PC-3 (cell line): ENCODE measurements at regions not wholly inside any gene's neighbourhood (a gene's known extent, or its start where the extent isn't known, plus 50 kb on each side); places are given as distances from the start of the nearest gene placed in this dataset.

Source experiments
- ATAC-seq: fragments of 200-7000 bp; cut with Tn5 transposase; 2 replicates; pipeline ENCODE4 v1.9.1; 2020; ENCODE audit warnings: mild to moderate bottlenecking, moderate library complexity
- BruUV-seq: library from RNA; stranded (reverse); fragments of 400-500 nt; replicated peaks from 2 replicates; lab custom pipeline; 2021; lab: Mats Ljungman, UMichigan
- CTCF ChIA-PET: fragments of 300-600 bp; sonication (Branson Sonifier 250); formaldehyde crosslinking; loops from one replicate; lab custom pipeline; 2022; ENCODE audit warnings: antibody characterized with exemption; lab: Charles Lee
- POLR2A ChIA-PET: fragments of 300-600 bp; sonication (Branson Sonifier 250); formaldehyde crosslinking; loops from one replicate; lab custom pipeline; 2022; ENCODE audit warnings: antibody characterized with exemption; ENCODE audit not compliant: unreplicated experiment; lab: Charles Lee
- DNase-seq: peaks from one replicate; pipeline ENCODE4 v3.0.0-alpha.2; 2015
- H2AFZ ChIP-seq: fragments of 300-600 bp; sonication (generic); 2 replicates; pipeline ENCODE4 v1.6.0; 2016; ENCODE audit warnings: antibody characterized with exemption, low read length
- H3F3A ChIP-seq: fragments of 300-600 bp; sonication (generic); one replicate; pipeline ENCODE4 v1.6.0; 2017; ENCODE audit warnings: antibody characterized with exemption, low read length, control low read depth, mild to moderate bottlenecking; ENCODE audit not compliant: unreplicated experiment
- H3K27ac ChIP-seq: fragments of 300-600 bp; sonication (generic); 2 replicates; pipeline ENCODE4 v1.5.1; 2016; ENCODE audit warnings: mild to moderate bottlenecking, low read length
- H3K27me3 ChIP-seq: fragments of 300-600 bp; sonication (generic); 2 replicates; pipeline ENCODE4 v1.6.1; 2016; ENCODE audit warnings: low read length, mixed read lengths
- H3K36me3 ChIP-seq: fragments of 300-600 bp; sonication (generic); 2 replicates; pipeline ENCODE4 v1.6.1; 2016; ENCODE audit warnings: low read depth, mixed run types, low read length, mixed read lengths
- H3K4me1 ChIP-seq: fragments of 300-600 bp; sonication (generic); 2 replicates; pipeline ENCODE4 v1.5.1; 2016; ENCODE audit warnings: low read length; ENCODE audit not compliant: insufficient read depth
- H3K4me2 ChIP-seq: fragments of 300-600 bp; sonication (generic); 2 replicates; pipeline ENCODE4 v1.6.0; 2016; ENCODE audit warnings: low read length
- H3K4me3 ChIP-seq: fragments of 300-600 bp; sonication (generic); 2 replicates; pipeline ENCODE4 v1.5.1; 2016; ENCODE audit warnings: mild to moderate bottlenecking, low read length, mixed read lengths
- H3K79me2 ChIP-seq: fragments of 300-600 bp; sonication (generic); 2 replicates; pipeline ENCODE4 v1.6.1; 2017; ENCODE audit warnings: low read length, mixed read lengths
- H3K9ac ChIP-seq: fragments of 300-600 bp; sonication (generic); 2 replicates; pipeline ENCODE4 v1.6.0; 2016; ENCODE audit warnings: mild to moderate bottlenecking, low read length
- H3K9me2 ChIP-seq: fragments of 300-600 bp; sonication (generic); replicated peaks from 2 replicates; pipeline ENCODE4 v1.6.1; 2016; ENCODE audit warnings: mixed run types, low read length, mixed read lengths
- H3K9me3 ChIP-seq: fragments of 300-600 bp; sonication (generic); 2 replicates; pipeline ENCODE4 v1.6.1; 2016; ENCODE audit warnings: low read length, mixed read lengths
- H4K20me1 ChIP-seq: fragments of 300-600 bp; sonication (generic); 2 replicates; pipeline ENCODE4 v1.6.1; 2016; ENCODE audit warnings: low read length, mixed read lengths
- EZH2 ChIP-seq: fragments of 300-600 bp; sonication (generic); IDR thresholded peaks from one replicate; pipeline ENCODE4 v1.6.1; 2017; ENCODE audit warnings: antibody characterized with exemption, mild to moderate bottlenecking, low read length; ENCODE audit not compliant: unreplicated experiment
- EZH2phosphoT487 ChIP-seq: fragments of 300-600 bp; sonication (generic); IDR thresholded peaks from 2 replicates; pipeline ENCODE4 v1.6.1; 2018; ENCODE audit warnings: mild to moderate bottlenecking, antibody characterized with exemption, low read length, borderline replicate concordance
- intact Hi-C: fragments of 100-400 bp; cut with micrococcal nuclease; formaldehyde crosslinking; loops from 2 replicates; pipeline ENCODE4 v1.9.0; 2023
- TF ChIP-seq, protein P1 (sequence below): fragments of 300-600 bp; sonication (generic); conservative IDR thresholded peaks from 2 replicates; pipeline ENCODE4 v1.5.1; 2017; ENCODE audit warnings: antibody characterized with exemption, low read depth, mild to moderate bottlenecking, low read length

DNA sequence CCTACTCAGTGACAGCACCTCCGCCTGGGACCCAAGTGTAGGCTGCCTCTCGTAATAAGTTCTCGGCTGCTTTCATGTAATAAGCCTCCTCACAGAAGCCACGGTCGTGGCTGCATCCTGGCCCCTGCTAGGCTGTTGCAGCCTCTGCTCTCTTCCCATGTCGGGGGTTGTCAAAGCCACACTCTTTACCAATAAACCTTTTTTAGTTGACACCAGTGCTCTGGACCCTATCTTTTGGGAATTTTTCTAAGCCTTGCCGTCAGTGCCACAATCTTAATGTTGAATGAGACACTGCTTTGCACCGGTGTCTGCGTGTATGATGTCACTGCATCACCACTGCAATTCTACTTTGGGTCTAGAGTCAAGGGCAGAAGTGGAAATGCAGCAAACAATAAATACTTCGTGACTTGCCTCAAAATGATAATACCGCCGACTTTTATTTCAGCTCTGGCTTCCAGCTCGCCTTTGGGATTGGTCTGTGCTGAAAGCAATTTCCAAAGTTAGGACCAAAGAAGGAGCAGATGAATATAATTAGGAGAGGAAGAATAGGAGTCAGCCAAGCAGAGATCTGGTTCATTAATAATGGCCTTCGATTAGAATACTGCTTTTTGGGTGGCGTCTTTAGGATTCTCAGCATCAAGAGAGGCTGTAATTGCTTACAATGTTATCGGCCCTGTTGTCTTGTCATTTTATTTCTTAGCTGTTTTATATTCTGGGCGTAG is 57.6 kb upstream of the CCN6 start:
- Histone ChIP-seq H3K9me2 (no peaks in the 10 kb centered on the region), H3K9me3 (no peaks in the 10 kb centered on the region), H3K27me3 (no peaks in the 10 kb centered on the region), H3K4me3 (no peak overlapping the region), H3K4me1 (peaks cover 24% of the 10 kb centered on the region), H4K20me1 (no peaks in the 10 kb centered on the region), H3F3A (no peaks in the 10 kb centered on the region), H3K79me2 (no peaks in the 10 kb centered on the region), H3K27ac (no peak overlapping the region), H2AFZ (peak overlapping the region; percentile 45; the same call in 1 of the 2 replicates), H3K9ac (no peak overlapping the region), H3K4me2 (peak overlapping the region; percentile 62), H3K36me3 (no peaks in the 10 kb centered on the region)
- POLR2A ChIA-PET = no interaction called here
- intact Hi-C loops = loop anchor here (5.0 kb wide), 2 partner anchors 46 to 184 kb away; no protein-coding TSS in a partner anchor
- no peak for DNase-seq
- TF ChIP-seq, protein P1, sequence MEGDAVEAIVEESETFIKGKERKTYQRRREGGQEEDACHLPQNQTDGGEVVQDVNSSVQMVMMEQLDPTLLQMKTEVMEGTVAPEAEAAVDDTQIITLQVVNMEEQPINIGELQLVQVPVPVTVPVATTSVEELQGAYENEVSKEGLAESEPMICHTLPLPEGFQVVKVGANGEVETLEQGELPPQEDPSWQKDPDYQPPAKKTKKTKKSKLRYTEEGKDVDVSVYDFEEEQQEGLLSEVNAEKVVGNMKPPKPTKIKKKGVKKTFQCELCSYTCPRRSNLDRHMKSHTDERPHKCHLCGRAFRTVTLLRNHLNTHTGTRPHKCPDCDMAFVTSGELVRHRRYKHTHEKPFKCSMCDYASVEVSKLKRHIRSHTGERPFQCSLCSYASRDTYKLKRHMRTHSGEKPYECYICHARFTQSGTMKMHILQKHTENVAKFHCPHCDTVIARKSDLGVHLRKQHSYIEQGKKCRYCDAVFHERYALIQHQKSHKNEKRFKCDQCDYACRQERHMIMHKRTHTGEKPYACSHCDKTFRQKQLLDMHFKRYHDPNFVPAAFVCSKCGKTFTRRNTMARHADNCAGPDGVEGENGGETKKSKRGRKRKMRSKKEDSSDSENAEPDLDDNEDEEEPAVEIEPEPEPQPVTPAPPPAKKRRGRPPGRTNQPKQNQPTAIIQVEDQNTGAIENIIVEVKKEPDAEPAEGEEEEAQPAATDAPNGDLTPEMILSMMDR = no peak
- TF ChIP-seq EZH2 (no peak), EZH2phosphoT487 (no peak)
- BruUV-seq = no TSS peak
- ATAC-seq = no peak
- CTCF ChIA-PET = no interaction called here

DNA sequence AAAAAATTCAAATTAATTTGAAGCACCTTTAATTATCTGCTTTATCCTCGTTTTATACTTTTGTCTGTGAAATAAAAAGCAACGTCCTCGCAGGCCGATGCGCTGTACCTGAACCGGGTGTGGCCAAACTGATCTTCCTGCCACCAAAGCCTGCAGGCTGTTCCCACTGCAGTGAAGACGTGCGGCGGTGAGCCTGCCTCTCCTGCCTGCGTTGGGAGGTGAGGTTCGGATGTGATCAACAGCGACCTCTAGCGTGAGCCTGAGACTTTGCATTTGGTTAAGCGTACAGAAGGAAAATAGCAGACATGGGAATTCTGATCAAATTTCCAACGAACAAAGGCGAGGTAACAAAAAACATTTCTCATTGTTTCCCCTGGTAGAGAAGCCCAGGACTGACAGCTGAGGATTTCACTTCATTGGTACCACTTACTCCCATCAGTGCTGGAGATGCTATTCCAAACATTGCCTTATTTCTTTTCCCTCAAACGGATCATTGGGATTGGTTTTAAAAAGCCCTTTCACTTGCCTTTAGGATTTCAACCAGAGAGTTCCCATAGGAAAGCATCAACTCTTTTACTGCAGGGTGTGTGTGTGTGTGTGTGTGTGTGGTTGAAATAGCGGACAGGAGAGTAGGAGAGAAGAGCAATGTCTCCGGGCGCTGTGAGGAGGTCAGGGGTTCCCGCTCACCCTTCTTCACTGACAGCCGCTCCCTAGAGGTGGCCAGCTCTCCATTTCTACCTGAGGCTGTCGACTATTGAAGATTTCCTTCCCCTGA is 56.6 kb upstream of the CCN6 start:
- no peak overlapping the region for H3K27ac ChIP-seq
- H3K4me2 ChIP-seq = peak overlapping the region; percentile 62
- H3K9me2 ChIP-seq = no peaks in the 10 kb centered on the region
- H3K9me3 ChIP-seq = no peaks in the 10 kb centered on the region
- no peaks in the 10 kb centered on the region for H3K27me3 ChIP-seq
- no peaks in the 10 kb centered on the region for H3K79me2 ChIP-seq
- no TSS peak for BruUV-seq
- H3K4me1 ChIP-seq = peaks cover 24% of the 10 kb centered on the region
- intact Hi-C loops = loop anchor here (1.0 to 5.0 kb wide), 4 partner anchors 45 to 287 kb away; no protein-coding TSS in a partner anchor
- peak overlapping the region; percentile 45 for H2AFZ ChIP-seq
- CTCF ChIA-PET = no interaction called here
- H3F3A ChIP-seq = no peaks in the 10 kb centered on the region
- TF ChIP-seq EZH2 = no peak
- no peak for TF ChIP-seq EZH2phosphoT487
- TF ChIP-seq, protein P1 = peak; percentile 82
- H3K36me3 ChIP-seq = no peaks in the 10 kb centered on the region
- no peaks in the 10 kb centered on the region for H4K20me1 ChIP-seq
- POLR2A ChIA-PET = no interaction called here
- peak overlapping the region; percentile 21; the same call in 1 of the 2 replicates for H3K4me3 ChIP-seq
- H3K9ac ChIP-seq = peak overlapping the region; percentile 25; the same call in 1 of the 2 replicates
- ATAC-seq = peak; percentile 87
- peak; percentile 76 for DNase-seq

DNA sequence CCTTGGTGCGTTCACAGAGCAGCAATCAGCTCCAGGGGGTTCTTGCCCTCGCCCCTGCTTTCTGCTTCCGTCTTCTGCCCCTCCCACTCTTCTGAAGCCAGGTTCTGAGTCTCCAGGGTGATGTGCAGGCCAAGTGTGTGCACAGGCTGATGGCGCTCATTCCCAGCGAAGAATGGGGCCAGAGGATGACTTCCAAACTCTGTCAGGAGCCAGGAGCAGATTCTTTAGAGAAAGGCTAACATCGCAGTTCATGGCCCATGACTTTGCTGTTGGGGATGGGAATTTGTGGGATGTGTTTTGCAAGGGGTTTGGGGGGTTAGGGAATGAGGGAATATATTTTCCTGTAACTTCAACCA is 56.1 kb upstream of the CCN6 start:
- no TSS peak for BruUV-seq
- Histone ChIP-seq H3K79me2 (no peaks in the 10 kb centered on the region), H2AFZ (no peak overlapping the region), H3K9me2 (no peaks in the 10 kb centered on the region), H3K4me1 (peaks cover 21% of the 10 kb centered on the region), H3K36me3 (no peaks in the 10 kb centered on the region), H3K27me3 (no peaks in the 10 kb centered on the region), H3K9me3 (no peaks in the 10 kb centered on the region), H3K4me2 (no peak overlapping the region), H3K27ac (no peak overlapping the region), H3F3A (no peaks in the 10 kb centered on the region), H3K4me3 (no peak overlapping the region), H3K9ac (no peak overlapping the region), H4K20me1 (no peaks in the 10 kb centered on the region)
- no peak for TF ChIP-seq EZH2phosphoT487
- intact Hi-C loops = loop anchor here (1.0 to 5.0 kb wide), 4 partner anchors 44 to 288 kb away; no protein-coding TSS in a partner anchor
- ChIA-PET CTCF (no interaction called here), POLR2A (no interaction called here)
- DNase-seq (no peak), ATAC-seq (no peak)
